IPS-18c (cell line): ENCODE measurements at regions not wholly inside any gene's neighbourhood (a gene's known extent, or its start where the extent isn't known, plus 50 kb on each side); places are given as distances from the start of the nearest gene placed in this dataset.
"Not testable (repeated sequence)": the region's sequence is repeated elsewhere in the genome, so short reads cannot be mapped to it uniquely, and the experiment has no call there.

ENCODE experiments used
- H3K4me3 ChIP-seq: 2 replicates; pipeline ENCODE4 v1.7.0; 2013; ENCODE audit warnings: low read depth, mild to moderate bottlenecking, low read length, moderate library complexity; ENCODE audit not compliant: insufficient read depth
- H3K9me3 ChIP-seq: one replicate; pipeline ENCODE4 v1.6.1; 2013; ENCODE audit warnings: mild to moderate bottlenecking, low read length, moderate library complexity; ENCODE audit not compliant: control insufficient read depth, insufficient read depth

DNA sequence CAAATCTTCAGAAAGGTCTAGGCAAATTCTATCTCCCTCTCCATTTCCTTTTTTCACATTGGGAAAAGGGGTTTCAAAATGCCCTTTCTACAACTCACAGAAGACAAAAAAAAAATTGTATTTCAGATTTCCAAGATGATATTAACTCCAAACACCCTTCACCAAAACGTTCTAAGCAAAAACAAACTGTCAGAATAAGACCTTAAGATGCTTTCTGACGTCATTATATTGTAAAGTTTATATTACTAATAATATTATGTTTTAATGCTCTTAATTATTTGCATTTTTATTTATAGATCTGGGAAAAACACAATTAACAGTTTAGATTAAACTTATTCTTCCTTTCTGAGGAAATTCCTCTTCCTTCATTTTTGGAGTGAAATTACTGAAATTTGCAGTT lies 624.2 kb downstream of the GALC start:
- Histone ChIP-seq H3K9me3 (no peaks in the 10 kb centered on the region), H3K4me3 (no peak overlapping the region)

GRCh38 chr14:87360246-87360645 lies 632.7 kb downstream of the GALC start:
- not testable (repeated sequence) for H3K4me3 ChIP-seq

DNA sequence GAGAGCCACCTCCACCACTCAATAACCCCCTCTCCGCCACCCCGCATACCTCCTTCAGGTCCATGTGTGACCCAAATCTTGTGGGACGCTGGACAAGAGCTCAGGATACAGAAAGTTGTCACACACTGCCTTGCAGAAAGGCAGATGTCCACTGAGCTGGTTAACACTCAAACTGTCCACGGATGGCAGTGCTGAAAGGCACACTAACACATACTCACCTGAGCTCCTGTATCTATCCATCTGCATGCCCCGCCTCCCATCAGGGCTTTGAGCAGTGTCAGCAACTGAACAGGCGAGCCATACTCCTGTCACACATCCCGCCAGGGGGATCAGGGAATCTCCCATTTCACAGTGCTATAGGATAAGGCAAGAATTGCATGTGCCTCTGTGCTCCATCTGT lies 642.0 kb downstream of the GALC start:
- Histone ChIP-seq H3K4me3 (no peak overlapping the region), H3K9me3 (no peaks in the 10 kb centered on the region)

More at GRCh38 chr14:87360246-87360645, 632.7 kb downstream of the GALC start:
- not testable (repeated sequence) for H3K9me3 ChIP-seq

- H3K4me3 ChIP-seq: no peak overlapping the region
- H3K9me3 ChIP-seq: no peaks in the 10 kb centered on the region
Observed at GRCh38 chr14:87349921-87350320, 643.1 kb downstream of the GALC start.

DNA sequence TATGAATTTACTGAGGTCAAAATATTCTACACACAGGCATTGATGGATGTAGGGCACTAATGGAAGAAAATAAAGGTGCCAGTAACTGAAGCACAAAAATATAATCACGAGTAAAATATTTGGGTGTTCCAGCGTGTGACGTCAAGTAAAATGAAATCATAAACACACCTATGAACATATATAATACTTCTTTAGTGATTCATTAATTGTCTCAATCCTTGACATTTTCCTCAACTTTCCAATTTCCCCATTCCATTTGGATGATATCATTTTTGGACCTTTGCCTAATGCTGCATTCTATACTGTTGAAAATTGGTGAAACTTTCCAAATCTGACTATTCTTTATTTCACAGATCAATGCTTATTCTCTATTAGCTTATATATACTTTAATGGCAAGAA lies 649.3 kb downstream of the GALC start:
- Histone ChIP-seq H3K9me3 (no peaks in the 10 kb centered on the region), H3K4me3 (no peak overlapping the region)

GRCh38 chr14:87334997-87335685 lies 657.8 kb downstream of the GALC start:
- H3K4me3 ChIP-seq: no peak overlapping the region
- H3K9me3 ChIP-seq: no peaks in the 10 kb centered on the region

- no peaks in the 10 kb centered on the region for H3K9me3 ChIP-seq
- H3K4me3 ChIP-seq: no peak overlapping the region
Observed at GRCh38 chr14:87331991-87332390, 661.0 kb downstream of the GALC start.

GRCh38 chr14:87325741-87326140 lies 667.2 kb downstream of the GALC start:
- no peaks in the 10 kb centered on the region for H3K9me3 ChIP-seq

DNA sequence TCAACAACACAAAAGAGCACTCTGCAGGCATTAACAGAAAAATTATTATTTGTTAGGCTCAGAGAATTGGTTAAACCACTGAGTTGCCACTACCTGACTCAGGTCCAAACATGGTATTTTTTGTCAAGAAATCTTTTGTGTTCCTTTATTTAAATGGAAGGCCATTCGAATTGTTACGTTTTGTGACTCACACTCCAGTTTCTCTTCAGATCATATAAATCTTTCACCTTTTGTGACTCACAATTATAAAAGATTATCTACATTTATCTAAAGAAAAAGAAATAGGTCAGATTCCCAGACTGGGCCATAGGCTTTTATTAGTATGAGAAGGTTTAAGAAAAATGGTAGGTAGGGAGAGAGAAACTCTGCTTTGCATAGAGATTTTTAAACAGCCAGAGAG lies 669.8 kb downstream of the GALC start:
- Histone ChIP-seq H3K9me3 (no peaks in the 10 kb centered on the region), H3K4me3 (no peak overlapping the region)

More at GRCh38 chr14:87325741-87326140, 667.2 kb downstream of the GALC start:
- H3K4me3 ChIP-seq: no peak overlapping the region

DNA sequence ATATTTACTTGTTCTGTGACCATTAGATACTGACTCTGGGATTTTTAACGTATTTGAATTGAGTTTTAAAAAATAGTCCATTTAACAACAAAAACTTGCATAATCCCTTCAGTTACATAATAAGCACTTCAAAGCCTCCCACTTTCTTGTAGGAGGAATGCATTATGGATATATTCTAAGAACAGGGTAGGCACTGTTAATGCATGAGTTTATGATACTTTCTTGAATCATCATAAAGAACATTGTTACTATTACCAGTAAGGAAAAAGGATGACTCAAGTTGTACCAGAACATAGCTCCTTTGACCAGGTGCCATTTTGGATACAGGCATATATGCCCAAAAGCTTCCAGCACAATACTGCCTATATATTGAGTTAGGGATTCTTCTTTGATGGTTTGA lies 671.4 kb downstream of the GALC start:
- Histone ChIP-seq H3K9me3 (no peaks in the 10 kb centered on the region), H3K4me3 (no peak overlapping the region)

- Histone ChIP-seq H3K4me3 (no peak overlapping the region), H3K9me3 (no peaks in the 10 kb centered on the region)
Observed at GRCh38 chr14:87312894-87313205, 680.1 kb downstream of the GALC start.

DNA sequence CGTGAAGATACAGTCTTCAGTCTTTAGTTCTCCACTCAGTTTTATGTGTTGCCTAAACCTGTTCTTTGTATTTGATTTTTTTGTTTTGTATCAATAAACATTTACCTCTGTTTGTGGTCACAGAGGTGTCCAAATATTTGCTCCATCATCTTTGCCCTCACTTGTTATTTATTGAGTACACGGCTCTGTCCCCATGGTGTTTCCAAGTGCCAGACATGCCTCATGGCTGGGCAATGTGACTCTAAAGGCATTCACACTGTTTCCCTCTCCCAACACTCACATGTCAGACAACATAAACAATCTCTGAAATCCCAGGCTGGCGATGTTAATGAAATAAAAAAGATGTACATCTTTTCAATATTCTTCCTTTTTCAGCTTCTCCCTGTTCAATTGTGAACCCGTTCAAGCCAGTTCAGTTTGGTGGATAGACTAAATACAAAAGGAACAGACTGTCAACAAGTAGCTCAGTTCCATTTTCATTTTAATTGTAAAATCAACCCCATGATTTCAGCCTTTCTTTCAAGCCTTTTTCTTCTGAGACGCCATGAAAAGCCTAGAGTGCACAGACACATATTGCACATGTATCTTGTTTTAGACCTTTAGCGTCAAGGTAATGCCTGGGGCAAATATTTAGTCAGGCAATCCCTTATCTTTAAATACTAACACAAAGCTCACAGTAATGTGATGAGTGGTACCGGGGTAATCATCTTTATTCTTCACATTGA lies 680.7 kb downstream of the GALC start:
- Histone ChIP-seq H3K9me3 (no peaks in the 10 kb centered on the region), H3K4me3 (no peak overlapping the region)

DNA sequence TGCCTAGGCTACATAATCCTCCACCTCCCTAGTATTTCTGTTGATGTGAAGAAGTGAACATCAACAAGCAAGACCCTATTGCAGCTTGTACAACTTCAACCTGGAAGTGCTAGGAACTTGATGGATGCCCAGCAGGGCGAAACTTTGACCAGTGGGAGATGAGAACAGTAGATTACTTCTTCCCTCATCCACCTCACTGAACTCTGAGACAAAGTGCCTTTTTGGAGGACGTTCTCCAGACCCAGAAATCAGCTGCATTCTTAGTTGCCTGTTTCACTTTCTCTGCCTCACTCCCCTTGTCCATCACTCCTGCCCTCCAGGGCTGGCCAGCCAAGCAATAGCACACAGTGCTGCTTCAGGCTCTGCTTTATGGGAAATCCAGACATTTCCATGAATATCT lies 683.4 kb downstream of the GALC start:
- Histone ChIP-seq H3K4me3 (no peak overlapping the region), H3K9me3 (no peaks in the 10 kb centered on the region)

- no peaks in the 10 kb centered on the region for H3K9me3 ChIP-seq
- H3K4me3 ChIP-seq: no peak overlapping the region
Observed at GRCh38 chr14:87306409-87307168, 686.4 kb downstream of the GALC start.

DNA sequence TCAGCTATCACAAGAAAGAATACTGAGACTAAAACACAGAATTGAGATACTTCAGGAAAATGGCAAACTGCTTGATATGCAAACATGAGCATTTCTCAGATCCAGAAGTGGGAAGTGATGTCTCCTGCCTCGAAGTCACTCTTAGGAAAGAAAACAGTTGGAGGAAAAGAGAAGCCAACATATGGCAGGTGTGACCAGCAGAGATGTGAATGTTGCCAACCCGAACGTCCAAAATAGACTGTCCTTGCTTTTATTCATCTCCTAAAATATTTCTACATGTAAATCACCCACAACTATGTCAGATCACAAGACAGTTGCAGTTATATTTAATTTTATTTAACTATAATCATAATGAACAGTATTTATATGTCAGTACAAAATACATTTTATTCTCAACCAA lies 687.6 kb downstream of the GALC start:
- no peak overlapping the region for H3K4me3 ChIP-seq
- H3K9me3 ChIP-seq: no peaks in the 10 kb centered on the region

DNA sequence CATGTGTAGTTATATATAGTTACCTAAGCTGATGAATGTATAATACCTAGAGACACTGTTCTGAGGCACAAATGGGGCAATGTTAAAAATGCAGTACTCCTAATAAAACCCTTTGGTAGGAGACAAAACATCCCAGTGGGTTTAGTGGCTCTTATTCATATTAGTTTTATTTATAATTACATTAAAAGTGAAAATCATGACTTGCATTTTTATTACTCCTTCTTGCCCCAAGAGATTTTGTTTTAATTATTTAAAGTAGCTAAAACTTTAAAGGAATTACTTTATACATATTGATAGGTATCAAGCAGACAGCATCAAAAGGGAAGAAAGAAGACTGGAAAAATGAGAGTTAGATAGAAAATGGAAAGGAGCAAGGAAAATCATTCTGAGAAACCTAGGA lies 688.6 kb downstream of the GALC start:
- no peak overlapping the region for H3K4me3 ChIP-seq
- H3K9me3 ChIP-seq: no peaks in the 10 kb centered on the region

GRCh38 chr14:87286826-87287225 lies 706.2 kb downstream of the GALC start:
- H3K9me3 ChIP-seq: no peaks in the 10 kb centered on the region
- H3K4me3 ChIP-seq: no peak overlapping the region

GRCh38 chr14:87286191-87286590 lies 706.8 kb downstream of the GALC start:
- H3K4me3 ChIP-seq: no peak overlapping the region
- H3K9me3 ChIP-seq: no peaks in the 10 kb centered on the region
